GM18868 (cell line): ENCODE measurements at regions not wholly inside any gene's neighbourhood (a gene's known extent, or its start where the extent isn't known, plus 50 kb on each side); places are given as distances from the start of the nearest gene placed in this dataset.
"Not testable (repeated sequence)": the region's sequence is repeated elsewhere in the genome, so short reads cannot be mapped to it uniquely, and the experiment has no call there.

Source experiments
- ATAC-seq: cut with Tn5 transposase; IDR thresholded peaks from one replicate; pipeline ENCODE4 v1.9.1; 2021; ENCODE audit warnings: mild to moderate bottlenecking, moderate library complexity; ENCODE audit not compliant: unreplicated experiment

- ATAC-seq = no peak
Observed at GRCh38 chr13:59368693-59369092, 795.0 kb downstream of the DIAPH3 start.

GRCh38 chr13:59371229-59371628, 792.5 kb downstream of the DIAPH3 start:
- no peak for ATAC-seq

- no peak for ATAC-seq
Observed at GRCh38 chr13:59373341-59373740, 790.4 kb downstream of the DIAPH3 start.

GRCh38 chr13:59374691-59375090, 789.0 kb downstream of the DIAPH3 start:
- ATAC-seq = no peak

- no peak for ATAC-seq
Observed at GRCh38 chr13:59384154-59384553, 779.6 kb downstream of the DIAPH3 start.

- ATAC-seq = peak; percentile 98
Observed at GRCh38 chr13:59391696-59392095, 772.0 kb downstream of the DIAPH3 start.

- ATAC-seq = no peak
Observed at GRCh38 chr13:59392328-59392727, 771.4 kb downstream of the DIAPH3 start.

GRCh38 chr13:59394496-59394895, 769.2 kb downstream of the DIAPH3 start:
- no peak for ATAC-seq

GRCh38 chr13:59398127-59398526, 765.6 kb downstream of the DIAPH3 start:
- no peak for ATAC-seq

GRCh38 chr13:59398661-59399060, 765.1 kb downstream of the DIAPH3 start:
- ATAC-seq = no peak

- no peak for ATAC-seq
Observed at GRCh38 chr13:59399513-59399912, 764.2 kb downstream of the DIAPH3 start.

- ATAC-seq = no peak
Observed at GRCh38 chr13:59404331-59404730, 759.4 kb downstream of the DIAPH3 start.

- ATAC-seq = not testable (repeated sequence)
Observed at GRCh38 chr13:59407251-59407650, 756.5 kb downstream of the DIAPH3 start.

GRCh38 chr13:59408738-59409137, 755.0 kb downstream of the DIAPH3 start:
- no peak for ATAC-seq

- no peak for ATAC-seq
Observed at GRCh38 chr13:59409211-59409610, 754.5 kb downstream of the DIAPH3 start.

- ATAC-seq = no peak
Observed at GRCh38 chr13:59409634-59410200, 754.0 kb downstream of the DIAPH3 start.

GRCh38 chr13:59413126-59413525, 750.6 kb downstream of the DIAPH3 start:
- ATAC-seq = peak; percentile 98

GRCh38 chr13:59414006-59414405, 749.7 kb downstream of the DIAPH3 start:
- no peak for ATAC-seq

- ATAC-seq = no peak
Observed at GRCh38 chr13:59415498-59415897, 748.2 kb downstream of the DIAPH3 start.

- no peak for ATAC-seq
Observed at GRCh38 chr13:59416561-59416960, 747.2 kb downstream of the DIAPH3 start.

- no peak for ATAC-seq
Observed at GRCh38 chr13:59422646-59423045, 741.1 kb downstream of the DIAPH3 start.

GRCh38 chr13:59423708-59424340, 739.9 kb downstream of the DIAPH3 start:
- no peak for ATAC-seq

GRCh38 chr13:59424661-59425060, 739.1 kb downstream of the DIAPH3 start:
- no peak for ATAC-seq
